SK-N-SH treated with all-trans-retinoic acid at 6 μM for 48 hours (cell line): ENCODE measurements at regions not wholly inside any gene's neighbourhood (a gene's known extent, or its start where the extent isn't known, plus 50 kb on each side); places are given as distances from the start of the nearest gene placed in this dataset.

Source experiments
- ATAC-seq: fragments of 200-7000 bp; cut with Tn5 transposase; 3 replicates; pipeline ENCODE4 v1.9.1; 2020; ENCODE audit warnings: mild to moderate bottlenecking, moderate library complexity
- ARNTL ChIP-seq: fragments of 450-650 bp; formaldehyde crosslinking; IDR thresholded peaks from 2 replicates; pipeline ENCODE4 v1.5.0; 2020; ENCODE audit warnings: low read depth, mild to moderate bottlenecking, moderate library complexity, borderline replicate concordance
- BACH2 ChIP-seq: fragments of 250-450 bp; sonication (Bioruptor Pico); IDR thresholded peaks from 2 replicates; pipeline ENCODE4 v1.9.0; 2021; ENCODE audit warnings: mild to moderate bottlenecking, borderline replicate concordance
- CREB5 ChIP-seq: fragments of 250-450 bp; sonication (Bioruptor Pico); IDR thresholded peaks from 2 replicates; pipeline ENCODE4 v1.5.1; 2020; ENCODE audit warnings: low read depth, mild to moderate bottlenecking, moderate library complexity
- CSDC2 ChIP-seq: fragments of 250-450 bp; sonication (Bioruptor Pico); IDR thresholded peaks from 2 replicates; pipeline ENCODE4 v1.5.0; 2020; ENCODE audit warnings: mild to moderate bottlenecking, moderate library complexity
- CSRNP3 ChIP-seq: fragments of 250-450 bp; sonication (Bioruptor Pico); IDR thresholded peaks from 2 replicates; pipeline ENCODE4 v1.5.1; 2021; ENCODE audit warnings: mild to moderate bottlenecking, moderate library complexity
- ESRRG ChIP-seq: fragments of 250-450 bp; sonication (Bioruptor Pico); IDR thresholded peaks from 2 replicates; pipeline ENCODE4 v1.6.1; 2021; ENCODE audit warnings: mild to moderate bottlenecking
- GLIS3 ChIP-seq: fragments of 250-450 bp; sonication (Bioruptor Pico); IDR thresholded peaks from 2 replicates; pipeline ENCODE4 v1.5.0; 2020; ENCODE audit warnings: mild to moderate bottlenecking, moderate library complexity
- ISL1 ChIP-seq: fragments of 250-450 bp; sonication (Bioruptor Pico); IDR thresholded peaks from 2 replicates; pipeline ENCODE4 v2.1.2; 2022; ENCODE audit warnings: mild to moderate bottlenecking, moderate library complexity
- PATZ1 ChIP-seq: fragments of 250-450 bp; sonication (Bioruptor Pico); IDR thresholded peaks from 2 replicates; pipeline ENCODE4 v1.8.0; 2020; ENCODE audit warnings: mild to moderate bottlenecking, moderate library complexity, borderline replicate concordance
- POU6F1 ChIP-seq: fragments of 250-450 bp; sonication (Bioruptor Pico); IDR thresholded peaks from 2 replicates; pipeline ENCODE4 v1.8.0; 2021; ENCODE audit warnings: low read depth, mild to moderate bottlenecking, moderate library complexity, borderline replicate concordance
- PPARA ChIP-seq: fragments of 250-450 bp; sonication (Bioruptor Pico); IDR thresholded peaks from 2 replicates; pipeline ENCODE4 v1.5.0; 2020; ENCODE audit warnings: mild to moderate bottlenecking, borderline replicate concordance
- RARB ChIP-seq: fragments of 250-450 bp; sonication (Bioruptor Pico); IDR thresholded peaks from 2 replicates; pipeline ENCODE4 v1.8.0; 2021; ENCODE audit warnings: mild to moderate bottlenecking, moderate library complexity
- SNAI2 ChIP-seq: fragments of 250-450 bp; sonication (Bioruptor Pico); IDR thresholded peaks from 2 replicates; pipeline ENCODE4 v1.5.0; 2020; ENCODE audit warnings: mild to moderate bottlenecking, moderate library complexity
- TCF4 ChIP-seq: fragments of 250-450 bp; sonication (Bioruptor Pico); IDR thresholded peaks from 2 replicates; pipeline ENCODE4 v1.8.0; 2021; ENCODE audit warnings: mild to moderate bottlenecking, moderate library complexity, borderline replicate concordance
- TOX ChIP-seq: fragments of 250-450 bp; sonication (Bioruptor Pico); IDR thresholded peaks from 2 replicates; pipeline ENCODE4 v1.8.0; 2021; ENCODE audit warnings: mild to moderate bottlenecking, moderate library complexity, borderline replicate concordance
- TSHZ2 ChIP-seq: fragments of 250-450 bp; sonication (Bioruptor Pico); IDR thresholded peaks from 2 replicates; pipeline ENCODE4 v1.5.0; 2020; ENCODE audit warnings: mild to moderate bottlenecking, moderate library complexity
- ZC3H10 ChIP-seq: fragments of 250-450 bp; sonication (Bioruptor Pico); IDR thresholded peaks from 2 replicates; pipeline ENCODE4 v1.5.1; 2021; ENCODE audit warnings: mild to moderate bottlenecking, moderate library complexity
- ZFP3 ChIP-seq: fragments of 250-450 bp; sonication (Bioruptor Pico); IDR thresholded peaks from 2 replicates; pipeline ENCODE4 v1.5.0; 2020; ENCODE audit warnings: mild to moderate bottlenecking, moderate library complexity
- ZFP30 ChIP-seq: fragments of 450-650 bp; formaldehyde crosslinking; IDR thresholded peaks from 2 replicates; pipeline ENCODE4 v1.5.0; 2022; ENCODE audit warnings: mild to moderate bottlenecking, moderate library complexity
- ZNF565 ChIP-seq: fragments of 450-650 bp; formaldehyde crosslinking; conservative IDR thresholded peaks from 2 replicates; pipeline ENCODE4 v1.5.0; 2020; ENCODE audit warnings: low read depth, mild to moderate bottlenecking, moderate library complexity
- ZNF8 ChIP-seq: fragments of 450-650 bp; formaldehyde crosslinking; IDR thresholded peaks from 2 replicates; pipeline ENCODE4 v1.5.0; 2020; ENCODE audit warnings: mild to moderate bottlenecking, moderate library complexity

GRCh38 chr4:79611026-79611425 is 203.0 kb upstream of the GK2 start:
- ATAC-seq: no peak
- no peak for TF ChIP-seq TCF4 (CRISPR knock-in tag)
- TF ChIP-seq PATZ1: no peak
- no peak for TF ChIP-seq CREB5
- no peak for TF ChIP-seq SNAI2 (CRISPR knock-in tag)
- TF ChIP-seq POU6F1: no peak
- no peak for TF ChIP-seq ARNTL (CRISPR knock-in tag)
- no peak for TF ChIP-seq ZFP3 (CRISPR knock-in tag)
- no peak for TF ChIP-seq GLIS3 (CRISPR knock-in tag)

GRCh38 chr4:79609817-79610216 is 201.8 kb upstream of the GK2 start:
- no peak for TF ChIP-seq ZNF565
- no peak for TF ChIP-seq TCF4 (CRISPR knock-in tag)
- no peak for TF ChIP-seq ISL1 (CRISPR knock-in tag)
- TF ChIP-seq CSDC2 (CRISPR knock-in tag): no peak
- TF ChIP-seq RARB (CRISPR knock-in tag): no peak
- TF ChIP-seq PPARA (CRISPR knock-in tag): no peak
- TF ChIP-seq ZC3H10 (CRISPR knock-in tag): no peak
- TF ChIP-seq ZFP3 (CRISPR knock-in tag): no peak
- no peak for TF ChIP-seq ZNF8
- no peak for TF ChIP-seq TOX
- TF ChIP-seq POU6F1: no peak
- no peak for TF ChIP-seq ARNTL (CRISPR knock-in tag)
- TF ChIP-seq CSRNP3: no peak
- TF ChIP-seq BACH2 (CRISPR knock-in tag): no peak
- no peak for ATAC-seq

GRCh38 chr4:79607979-79608378 is 200.0 kb upstream of the GK2 start:
- ATAC-seq: no peak
- TF ChIP-seq ISL1 (CRISPR knock-in tag) (no peak), ZFP30 (CRISPR knock-in tag) (no peak), ARNTL (CRISPR knock-in tag) (no peak), ESRRG (CRISPR knock-in tag) (no peak), ZC3H10 (CRISPR knock-in tag) (no peak), TSHZ2 (no peak), ZNF8 (no peak), GLIS3 (CRISPR knock-in tag) (no peak), PATZ1 (no peak), POU6F1 (no peak)
